GM12874 (cell line): ENCODE measurements at regions not wholly inside any gene's neighbourhood (a gene's known extent, or its start where the extent isn't known, plus 50 kb on each side); places are given as distances from the start of the nearest gene placed in this dataset.
A peak's percentile ranks its signal among the peaks of the same experiment; 100 is the strongest.

Experiments
- CTCF ChIP-seq: IDR thresholded peaks from 2 replicates; pipeline ENCODE4 v1.5.1; 2011; ENCODE audit warnings: low read depth, mild to moderate bottlenecking, control low read depth, low read length, moderate library complexity; ENCODE audit not compliant: insufficient read depth

- TF ChIP-seq CTCF: no peak
Measured at GRCh38 chr14:22395803-22396202, 193.2 kb downstream of the DAD1 start.

DNA sequence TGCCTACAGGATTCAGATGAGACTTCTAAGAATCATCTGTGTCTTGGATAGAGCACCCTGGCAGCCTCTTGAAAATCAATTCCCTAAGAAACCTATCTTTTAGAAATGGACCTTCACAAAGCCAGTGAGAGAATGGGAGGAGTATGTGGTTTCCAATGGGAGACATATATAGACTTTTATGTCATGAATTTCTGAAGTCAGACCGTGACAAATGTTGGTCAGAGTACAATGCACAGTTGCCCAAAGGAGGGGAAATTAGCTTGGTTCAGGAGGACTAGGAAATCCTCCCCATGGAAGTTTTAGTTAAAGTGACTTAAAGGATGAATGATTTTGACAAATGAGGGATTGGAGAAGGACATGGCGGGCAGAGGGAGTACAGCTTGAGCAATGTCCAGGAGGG is 194.4 kb downstream of the DAD1 start:
- no peak for TF ChIP-seq CTCF

DNA sequence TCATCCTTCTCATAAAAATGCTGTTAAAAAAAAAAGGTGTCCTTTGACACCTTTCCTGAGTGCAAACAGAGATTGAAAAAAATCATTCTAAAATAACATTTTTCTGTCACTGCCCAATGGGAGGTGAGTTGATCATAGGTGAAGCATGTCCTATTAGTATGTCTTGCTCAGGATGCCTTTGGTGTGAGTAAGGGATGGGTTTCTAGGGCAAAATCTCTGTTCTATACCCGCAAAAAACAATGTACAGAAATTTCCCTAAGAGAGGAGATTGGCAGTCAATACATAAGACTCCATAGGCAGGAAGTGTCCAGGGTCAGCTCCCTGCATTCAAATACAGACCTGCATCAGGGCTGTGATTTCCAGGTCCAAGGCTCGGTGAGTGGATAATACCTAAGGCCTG is 195.2 kb downstream of the DAD1 start:
- no peak for TF ChIP-seq CTCF

DNA sequence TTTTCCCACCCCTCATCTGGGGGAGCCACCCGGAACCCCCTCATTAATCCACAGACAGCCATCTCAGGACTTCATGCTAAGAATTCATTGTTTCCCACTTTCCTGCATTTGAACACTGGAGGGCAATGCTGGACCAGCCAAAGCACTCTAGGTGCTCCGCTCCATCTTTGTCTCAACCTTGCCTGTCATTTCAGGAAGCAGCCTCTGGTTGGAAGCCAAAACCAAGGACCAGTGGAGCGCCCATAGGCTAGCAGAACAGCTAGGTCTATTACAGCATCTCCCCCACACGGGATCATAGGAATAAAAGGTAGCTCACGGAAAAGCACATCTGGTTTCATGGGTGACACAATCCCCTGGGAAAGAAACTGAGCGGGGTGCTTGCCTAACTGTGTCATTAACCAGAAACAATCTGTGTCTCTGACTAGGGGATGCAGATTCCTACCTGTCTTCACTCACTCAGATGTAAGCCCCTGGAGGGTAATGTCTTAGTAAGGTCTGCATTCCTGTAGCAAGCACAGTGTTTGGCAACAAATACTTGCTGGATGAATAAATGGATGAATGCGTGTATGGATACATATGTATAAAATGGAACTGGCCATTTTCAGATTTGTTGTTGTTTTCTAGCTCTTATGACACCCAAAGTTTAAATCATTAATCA is 197.0 kb downstream of the DAD1 start:
- TF ChIP-seq CTCF: peak; percentile 67

DNA sequence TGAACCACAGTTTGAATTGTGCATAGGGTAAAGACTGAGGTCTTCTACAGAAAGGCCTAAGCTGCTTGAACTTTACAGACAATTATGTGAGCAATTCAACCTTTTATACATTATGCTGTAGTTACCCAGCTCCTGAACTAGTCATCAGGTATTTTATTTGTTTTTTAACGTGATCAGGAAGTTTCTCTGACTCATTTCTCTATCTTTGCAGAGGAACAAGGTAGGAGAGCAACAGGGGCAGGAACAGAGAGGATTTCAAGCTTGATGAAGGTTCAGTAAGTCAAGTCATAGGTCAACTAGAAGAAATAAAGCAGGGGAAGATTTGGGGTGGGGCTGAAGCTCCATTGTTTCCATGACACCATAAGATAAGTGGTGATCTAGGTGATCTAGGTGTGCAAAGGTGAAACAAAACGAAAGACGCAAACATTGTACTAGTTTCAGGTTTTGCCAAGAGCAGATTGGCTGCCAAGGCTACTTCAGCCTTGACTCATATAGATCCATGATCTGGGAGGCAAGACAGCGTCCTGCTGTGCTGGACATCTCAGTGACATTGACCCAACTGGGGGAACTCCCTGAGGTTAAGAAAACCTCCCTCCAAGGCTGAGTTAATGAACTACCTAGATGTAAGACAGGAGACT is 198.1 kb downstream of the DAD1 start:
- no peak for TF ChIP-seq CTCF

DNA sequence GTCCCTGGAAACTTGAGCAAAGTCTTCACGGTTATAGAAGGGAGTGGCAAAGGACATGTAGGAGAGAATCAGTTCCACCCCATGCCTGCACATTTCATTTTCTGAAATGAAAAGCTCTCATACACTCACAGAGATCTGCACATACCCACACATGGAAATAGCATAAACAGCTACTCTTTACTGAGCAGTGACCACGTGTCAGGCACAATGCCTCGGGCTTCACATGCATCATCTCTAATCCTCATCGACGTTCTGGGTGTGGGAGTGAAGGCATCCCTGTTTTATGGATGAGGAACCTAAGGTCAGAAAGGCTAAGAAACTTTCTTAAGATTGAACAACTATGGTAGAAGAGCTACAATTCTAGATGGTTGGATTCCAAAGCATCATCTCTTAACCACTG is 198.8 kb downstream of the DAD1 start:
- TF ChIP-seq CTCF: no peak

DNA sequence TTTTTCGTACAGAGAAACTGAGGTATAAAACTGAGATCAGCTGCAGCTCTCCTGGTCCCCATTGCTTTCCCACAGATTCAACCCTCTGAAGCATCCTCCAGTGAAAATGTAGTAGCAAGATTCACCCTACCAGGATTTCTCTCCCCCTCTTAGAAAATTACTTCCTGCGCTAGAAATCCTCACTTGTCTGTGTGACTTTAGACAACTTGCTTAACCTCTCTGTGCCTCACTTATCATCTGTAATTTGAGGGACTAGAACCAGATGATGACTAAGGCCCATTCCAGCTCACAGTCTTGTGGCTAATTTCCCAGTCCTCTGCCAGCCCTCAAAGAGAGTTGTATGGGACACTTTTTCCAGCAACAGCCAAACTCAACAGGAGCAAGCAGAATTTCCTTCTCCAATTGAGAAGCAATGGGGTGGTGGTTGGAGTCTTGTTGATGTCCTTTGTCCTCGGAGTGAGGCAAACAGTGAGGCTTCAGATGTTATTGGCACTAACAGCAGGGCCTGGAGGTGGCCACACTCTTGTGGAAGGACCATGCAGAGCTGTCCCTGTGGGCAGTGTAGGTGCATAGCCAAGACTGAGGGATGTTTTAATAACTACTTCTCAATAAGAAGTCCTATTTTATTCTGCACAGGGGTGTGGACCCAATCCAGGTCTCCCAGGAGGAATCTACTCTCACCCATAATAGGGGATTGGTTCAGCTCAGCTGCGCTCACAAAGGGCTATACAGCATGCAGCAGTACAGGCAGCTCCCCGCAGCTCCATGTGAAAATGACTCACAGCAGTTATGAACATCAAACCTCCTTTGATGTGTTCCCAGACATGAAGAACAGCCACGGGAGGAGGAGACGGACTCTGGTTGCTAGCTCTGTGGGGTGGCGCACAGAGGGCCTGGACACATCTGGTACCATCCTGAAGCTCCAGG is 200.1 kb downstream of the DAD1 start:
- no peak for TF ChIP-seq CTCF
